HepG2 (cell line): ENCODE measurements at regions not wholly inside any gene's neighbourhood (a gene's known extent, or its start where the extent isn't known, plus 50 kb on each side); places are given as distances from the start of the nearest gene placed in this dataset.

Experiments
- ATAC-seq: fragments of 200-7000 bp; cut with Tn5 transposase; 3 replicates; pipeline ENCODE4 v1.9.1; 2020; ENCODE audit warnings: mild to moderate bottlenecking, moderate library complexity
- BruUV-seq: library from RNA; stranded (reverse); fragments of 400-500 nt; replicated peaks from 2 replicates; lab custom pipeline; 2021; lab: Mats Ljungman, UMichigan
- CTCF ChIA-PET: fragments of 300-600 bp; formaldehyde crosslinking; extraction: SDS; loops from one replicate; lab custom pipeline; 2021; ENCODE audit warnings: low total read pairs, inconsistent platforms, low intra/inter-chr PET ratio; lab: Yijun Ruan, JAX
- POLR2A ChIA-PET: fragments of 350-600 bp; sonication (Branson Sonifier 250); formaldehyde crosslinking; loops from one replicate; lab custom pipeline; 2020; ENCODE audit warnings: antibody characterized with exemption, inconsistent platforms; lab: Yijun Ruan, JAX
- DNase-seq: peaks from one replicate; pipeline ENCODE4 v3.0.0-alpha.2; 2015; ENCODE audit warnings: low spot score
- FAIRE-seq: peaks from 3 replicates; lab custom pipeline; 2011; peaks lifted over from hg19 to GRCh38; lab: Jason Lieb, UNC
- H2AFZ ChIP-seq: one replicate; pipeline ENCODE4 v1.6.1; 2011; ENCODE audit warnings: low read length, inconsistent platforms
- H3K27ac ChIP-seq: fragments of 300-600 bp; 3 replicates; pipeline ENCODE4 v1.8.0; 2011; ENCODE audit warnings: mixed run types, mild to moderate bottlenecking, mixed read lengths, low read length, inconsistent platforms; ENCODE audit not compliant: insufficient read depth; ENCODE audit errors: extremely low read length
- H3K27me3 ChIP-seq, 2 experiments: fragments of 200-600 bp in 1 of 2; 2 replicates in 1 of 2; 3 replicates in 1 of 2; pipeline versions ENCODE4 v1.6.0 to v1.8.0; 2011; ENCODE audit warnings: low read length in 2 of 2, mild to moderate bottlenecking in 2 of 2, moderate library complexity in 2 of 2, inconsistent platforms in 1 of 2; ENCODE audit not compliant: insufficient read depth in 2 of 2, control insufficient read depth in 1 of 2
- H3K36me3 ChIP-seq, 2 experiments: fragments of 200-600 bp in 1 of 2; replicated peaks in 1 of 2; 2 replicates in 1 of 2; 3 replicates in 1 of 2; pipeline versions ENCODE4 v1.5.1 to v1.8.0; 2011; ENCODE audit warnings: low read length in 2 of 2, inconsistent platforms in 1 of 2; ENCODE audit not compliant: insufficient read depth in 2 of 2, control insufficient read depth in 1 of 2
- H3K4me1 ChIP-seq: 2 replicates; pipeline ENCODE4 v1.5.1; 2012; ENCODE audit warnings: low read length, inconsistent platforms; ENCODE audit not compliant: insufficient read depth
- H3K4me2 ChIP-seq: 2 replicates; pipeline ENCODE4 v1.6.0; 2011; ENCODE audit warnings: low read depth, low read length, inconsistent platforms
- H3K4me3 ChIP-seq, 3 experiments: fragments of 200-600 bp in 1 of 3; sonication (generic), shearing (Covaris generic) in 1 of 3; replicated peaks in 1 of 3; 2 replicates each; pipeline ENCODE4 v1.5.1; 2011 to 2016; ENCODE audit warnings: low read length in 3 of 3, inconsistent platforms in 2 of 3, low read depth in 2 of 3, mild to moderate bottlenecking in 2 of 3, control low read depth in 1 of 3, mixed read lengths in 1 of 3; ENCODE audit not compliant: insufficient read depth in 1 of 3
- H3K79me2 ChIP-seq: one replicate; pipeline ENCODE4 v1.6.1; 2011; ENCODE audit warnings: low read length, inconsistent platforms; ENCODE audit not compliant: insufficient read depth
- H3K9ac ChIP-seq: 2 replicates; pipeline ENCODE4 v1.6.0; 2011; ENCODE audit warnings: mild to moderate bottlenecking, low read depth, low read length, inconsistent platforms; ENCODE audit not compliant: insufficient read depth
- H3K9me3 ChIP-seq: 2 replicates; pipeline ENCODE4 v1.5.1; 2012; ENCODE audit warnings: mild to moderate bottlenecking, low read length
- H4K20me1 ChIP-seq: 2 replicates; pipeline ENCODE4 v1.6.0; 2011; ENCODE audit warnings: inconsistent platforms, mild to moderate bottlenecking, low read length, moderate library complexity; ENCODE audit not compliant: insufficient read depth
- ONECUT2 ChIP-seq: sonication (generic); formaldehyde crosslinking; IDR thresholded peaks from 2 replicates; pipeline ENCODE4 v1.4.0; 2020; ENCODE audit warnings: missing genetic modification reagents
- PPARG ChIP-seq: conservative IDR thresholded peaks from 2 replicates; pipeline ENCODE4 v1.6.1; 2016; ENCODE audit warnings: missing biosample characterization, missing genetic modification reagents
- RXRB ChIP-seq: IDR thresholded peaks from 2 replicates; pipeline ENCODE4 v1.6.1; 2016; ENCODE audit warnings: borderline replicate concordance, missing genetic modification reagents, missing compliant biosample characterization
- SOX5 ChIP-seq: IDR thresholded peaks from 2 replicates; pipeline ENCODE4 v1.6.1; 2016; ENCODE audit warnings: borderline replicate concordance
- SRSF4 ChIP-seq: fragments of 200-400 bp; formaldehyde crosslinking; IDR thresholded peaks from one replicate; pipeline ENCODE4 v1.6.1; 2018; ENCODE audit warnings: mild to moderate bottlenecking, low read depth, low read length, moderate library complexity; ENCODE audit not compliant: poor library complexity, severe bottlenecking
- ZNF121 ChIP-seq: sonication (generic); formaldehyde crosslinking; IDR thresholded peaks from 2 replicates; pipeline ENCODE4 v1.5.0; 2020; ENCODE audit warnings: mild to moderate bottlenecking, missing genetic modification reagents
- ZNF207 ChIP-seq: fragments of 450-650 bp; IDR thresholded peaks from 2 replicates; pipeline ENCODE4 v1.6.1; 2016; ENCODE audit warnings: antibody characterized with exemption, borderline replicate concordance
- WGBS: methylation state at CpG from one replicate; pipeline ENCODE4 v1.1.6; 2017; ENCODE audit warnings: low lambda C conversion rate; 5-methylcytosine and 5-hydroxymethylcytosine counted together
- in situ Hi-C: cut with HindIII; loops from 2 replicates; pipeline ENCODE4 v1.10.0; 2017; ENCODE audit warnings: low pct_unique_long_range_greater_than_20kb; ENCODE audit not compliant: extremely low pct_ligation_motif_present
- intact Hi-C: fragments of 100-400 bp; cut with micrococcal nuclease; formaldehyde crosslinking; loops from one replicate; pipeline ENCODE4 v1.10.0; 2022; ENCODE audit not compliant: unreplicated experiment
- TF ChIP-seq, protein P1 (sequence below): sonication (generic); formaldehyde crosslinking; IDR thresholded peaks from 2 replicates; pipeline ENCODE4 v1.5.1; 2020; ENCODE audit warnings: mild to moderate bottlenecking, missing genetic modification reagents, borderline replicate concordance
- TF ChIP-seq, protein P2 (sequence below): sonication (generic); formaldehyde crosslinking; conservative IDR thresholded peaks from 2 replicates; pipeline ENCODE4 v1.4.0; 2020; ENCODE audit warnings: mild to moderate bottlenecking, missing genetic modification reagents, moderate library complexity

GRCh38 chr9:3136230-3136629 is 292.3 kb upstream of the PUM3 start:
- FAIRE-seq = no peak
- WGBS = 56% methylated on average over 1 of the region's 1 CpG
- Histone ChIP-seq H3K4me3 (no peak overlapping the region), H2AFZ (no peak overlapping the region), H3K27me3 (no peaks in the 10 kb centered on the region), H4K20me1 (no peaks in the 10 kb centered on the region), H3K4me2 (no peak overlapping the region), H3K4me1 (0 out of 2 replicates have a peak, but pooled peaks cover 14% of the 10 kb centered on the region), H3K9ac (no peak overlapping the region), H3K27ac (no peak overlapping the region), H3K79me2 (no peaks in the 10 kb centered on the region), H3K9me3 (peaks cover 7% of the 10 kb centered on the region; the same call in 1 of the 2 replicates), H3K36me3 (no peaks in the 10 kb centered on the region)
- intact Hi-C loops (no loop called here), in situ Hi-C loops (no loop called here)
- ChIA-PET POLR2A (no interaction called here), CTCF (no interaction called here)
- ATAC-seq = peak; percentile 47
- 0 out of 2 replicates have a peak, but pooled peaks have one; percentile 24 for TF ChIP-seq SOX5 (CRISPR knock-in tag)
- TF ChIP-seq ONECUT2 (CRISPR knock-in tag) = peak; percentile 23; the same call in 1 of the 2 replicates
- peak; percentile 59 for TF ChIP-seq PPARG (CRISPR knock-in tag)
- no peak for TF ChIP-seq SRSF4
- TF ChIP-seq ZNF207 = no peak
- 0 out of 2 replicates have a peak, but pooled peaks have one; percentile 18 for TF ChIP-seq RXRB (CRISPR knock-in tag)
- TF ChIP-seq ZNF121 = no peak
- TF ChIP-seq, protein P1, sequence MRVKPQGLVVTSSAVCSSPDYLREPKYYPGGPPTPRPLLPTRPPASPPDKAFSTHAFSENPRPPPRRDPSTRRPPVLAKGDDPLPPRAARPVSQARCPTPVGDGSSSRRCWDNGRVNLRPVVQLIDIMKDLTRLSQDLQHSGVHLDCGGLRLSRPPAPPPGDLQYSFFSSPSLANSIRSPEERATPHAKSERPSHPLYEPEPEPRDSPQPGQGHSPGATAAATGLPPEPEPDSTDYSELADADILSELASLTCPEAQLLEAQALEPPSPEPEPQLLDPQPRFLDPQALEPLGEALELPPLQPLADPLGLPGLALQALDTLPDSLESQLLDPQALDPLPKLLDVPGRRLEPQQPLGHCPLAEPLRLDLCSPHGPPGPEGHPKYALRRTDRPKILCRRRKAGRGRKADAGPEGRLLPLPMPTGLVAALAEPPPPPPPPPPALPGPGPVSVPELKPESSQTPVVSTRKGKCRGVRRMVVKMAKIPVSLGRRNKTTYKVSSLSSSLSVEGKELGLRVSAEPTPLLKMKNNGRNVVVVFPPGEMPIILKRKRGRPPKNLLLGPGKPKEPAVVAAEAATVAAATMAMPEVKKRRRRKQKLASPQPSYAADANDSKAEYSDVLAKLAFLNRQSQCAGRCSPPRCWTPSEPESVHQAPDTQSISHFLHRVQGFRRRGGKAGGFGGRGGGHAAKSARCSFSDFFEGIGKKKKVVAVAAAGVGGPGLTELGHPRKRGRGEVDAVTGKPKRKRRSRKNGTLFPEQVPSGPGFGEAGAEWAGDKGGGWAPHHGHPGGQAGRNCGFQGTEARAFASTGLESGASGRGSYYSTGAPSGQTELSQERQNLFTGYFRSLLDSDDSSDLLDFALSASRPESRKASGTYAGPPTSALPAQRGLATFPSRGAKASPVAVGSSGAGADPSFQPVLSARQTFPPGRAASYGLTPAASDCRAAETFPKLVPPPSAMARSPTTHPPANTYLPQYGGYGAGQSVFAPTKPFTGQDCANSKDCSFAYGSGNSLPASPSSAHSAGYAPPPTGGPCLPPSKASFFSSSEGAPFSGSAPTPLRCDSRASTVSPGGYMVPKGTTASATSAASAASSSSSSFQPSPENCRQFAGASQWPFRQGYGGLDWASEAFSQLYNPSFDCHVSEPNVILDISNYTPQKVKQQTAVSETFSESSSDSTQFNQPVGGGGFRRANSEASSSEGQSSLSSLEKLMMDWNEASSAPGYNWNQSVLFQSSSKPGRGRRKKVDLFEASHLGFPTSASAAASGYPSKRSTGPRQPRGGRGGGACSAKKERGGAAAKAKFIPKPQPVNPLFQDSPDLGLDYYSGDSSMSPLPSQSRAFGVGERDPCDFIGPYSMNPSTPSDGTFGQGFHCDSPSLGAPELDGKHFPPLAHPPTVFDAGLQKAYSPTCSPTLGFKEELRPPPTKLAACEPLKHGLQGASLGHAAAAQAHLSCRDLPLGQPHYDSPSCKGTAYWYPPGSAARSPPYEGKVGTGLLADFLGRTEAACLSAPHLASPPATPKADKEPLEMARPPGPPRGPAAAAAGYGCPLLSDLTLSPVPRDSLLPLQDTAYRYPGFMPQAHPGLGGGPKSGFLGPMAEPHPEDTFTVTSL = peak; percentile 21; the same call in 1 of the 2 replicates
- TF ChIP-seq, protein P2, sequence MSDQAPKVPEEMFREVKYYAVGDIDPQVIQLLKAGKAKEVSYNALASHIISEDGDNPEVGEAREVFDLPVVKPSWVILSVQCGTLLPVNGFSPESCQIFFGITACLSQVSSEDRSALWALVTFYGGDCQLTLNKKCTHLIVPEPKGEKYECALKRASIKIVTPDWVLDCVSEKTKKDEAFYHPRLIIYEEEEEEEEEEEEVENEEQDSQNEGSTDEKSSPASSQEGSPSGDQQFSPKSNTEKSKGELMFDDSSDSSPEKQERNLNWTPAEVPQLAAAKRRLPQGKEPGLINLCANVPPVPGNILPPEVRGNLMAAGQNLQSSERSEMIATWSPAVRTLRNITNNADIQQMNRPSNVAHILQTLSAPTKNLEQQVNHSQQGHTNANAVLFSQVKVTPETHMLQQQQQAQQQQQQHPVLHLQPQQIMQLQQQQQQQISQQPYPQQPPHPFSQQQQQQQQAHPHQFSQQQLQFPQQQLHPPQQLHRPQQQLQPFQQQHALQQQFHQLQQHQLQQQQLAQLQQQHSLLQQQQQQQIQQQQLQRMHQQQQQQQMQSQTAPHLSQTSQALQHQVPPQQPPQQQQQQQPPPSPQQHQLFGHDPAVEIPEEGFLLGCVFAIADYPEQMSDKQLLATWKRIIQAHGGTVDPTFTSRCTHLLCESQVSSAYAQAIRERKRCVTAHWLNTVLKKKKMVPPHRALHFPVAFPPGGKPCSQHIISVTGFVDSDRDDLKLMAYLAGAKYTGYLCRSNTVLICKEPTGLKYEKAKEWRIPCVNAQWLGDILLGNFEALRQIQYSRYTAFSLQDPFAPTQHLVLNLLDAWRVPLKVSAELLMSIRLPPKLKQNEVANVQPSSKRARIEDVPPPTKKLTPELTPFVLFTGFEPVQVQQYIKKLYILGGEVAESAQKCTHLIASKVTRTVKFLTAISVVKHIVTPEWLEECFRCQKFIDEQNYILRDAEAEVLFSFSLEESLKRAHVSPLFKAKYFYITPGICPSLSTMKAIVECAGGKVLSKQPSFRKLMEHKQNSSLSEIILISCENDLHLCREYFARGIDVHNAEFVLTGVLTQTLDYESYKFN (CRISPR knock-in tag) = peak; percentile 62
- no TSS peak for BruUV-seq
- DNase-seq = no peak
